ENCODE measurements at regions not wholly inside any gene's neighbourhood (a gene's known extent, or its start where the extent isn't known, plus 50 kb on each side); places are given as distances from the start of the nearest gene placed in this dataset.
"Not testable (repeated sequence)": the region's sequence is repeated elsewhere in the genome, so short reads cannot be mapped to it uniquely, and the experiment has no call there.

- peaks cover 3 to 4% (median 3%) of the 10 kb centered on the region in 3 donors for H3K27me3 Mint-ChIP-seq (ENCODE audit: low read depth in 3 of 3)
- DNase-seq, result no peak
- H3K36me3 Mint-ChIP-seq, result no peaks in the 10 kb centered on the region
- no peak overlapping the region for H3K4me3 Mint-ChIP-seq
- no peaks in the 10 kb centered on the region for H3K4me1 Mint-ChIP-seq
- H3K27ac Mint-ChIP-seq, result no peak overlapping the region
- H3K9me3 Mint-ChIP-seq, result no peaks in the 10 kb centered on the region
Measured at GRCh38 chrX:130563476-130563875, 161.7 kb downstream of the RBMX2 start.

- peaks cover 2 to 4% (median 3%) of the 10 kb centered on the region in 3 donors for H3K27me3 Mint-ChIP-seq (ENCODE audit: low read depth in 3 of 3)
- no peak for DNase-seq
- no peaks in the 10 kb centered on the region for H3K4me1 Mint-ChIP-seq
- no peak overlapping the region for H3K27ac Mint-ChIP-seq
- H3K4me3 Mint-ChIP-seq, result no peak overlapping the region
- no peaks in the 10 kb centered on the region for H3K36me3 Mint-ChIP-seq
- no peaks in the 10 kb centered on the region for H3K9me3 Mint-ChIP-seq
Measured at GRCh38 chrX:130566028-130566683, 164.4 kb downstream of the RBMX2 start.

DNA sequence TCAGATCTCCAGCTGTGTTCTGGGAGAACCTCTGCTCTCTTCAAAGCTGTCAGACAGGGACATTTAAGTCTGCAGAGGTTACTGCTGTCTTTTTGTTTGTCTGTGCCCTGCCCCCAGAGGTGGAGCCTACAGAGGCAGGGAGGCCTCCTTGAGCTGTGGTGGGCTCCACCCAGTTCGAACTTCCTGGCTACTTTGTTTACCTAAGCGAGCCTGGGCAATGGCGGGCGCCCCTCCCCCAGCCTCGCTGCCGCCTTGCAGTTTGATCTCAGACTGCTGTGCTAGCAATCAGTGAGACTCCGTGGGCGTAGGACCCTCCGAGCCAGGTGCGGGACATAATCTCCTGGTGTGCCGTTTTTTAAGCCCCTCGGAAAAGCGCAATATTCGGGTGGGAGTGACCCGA, 171.2 kb downstream of the RBMX2 start:
- H3K27me3 Mint-ChIP-seq (ENCODE audit: low read depth in 3 of 3); H3K4me3 Mint-ChIP-seq; H3K36me3 Mint-ChIP-seq; H3K9me3 Mint-ChIP-seq; DNase-seq; H3K27ac Mint-ChIP-seq; H3K4me1 Mint-ChIP-seq: not testable (repeated sequence)

All from immature natural killer cell (primary cell).